HCEC 1CT (cell line): ENCODE measurements at regions not wholly inside any gene's neighbourhood (a gene's known extent, or its start where the extent isn't known, plus 50 kb on each side); places are given as distances from the start of the nearest gene placed in this dataset.
"Not testable (repeated sequence)": the region's sequence is repeated elsewhere in the genome, so short reads cannot be mapped to it uniquely, and the experiment has no call there.

ENCODE experiments used
- DNase-seq: peaks from one replicate; pipeline ENCODE4 v3.0.0-alpha.2; 2017

- no peak for DNase-seq
These were observed 158.6 kb downstream of the ZNF664 start for GRCh38 chr12:124131659-124132058.

DNA sequence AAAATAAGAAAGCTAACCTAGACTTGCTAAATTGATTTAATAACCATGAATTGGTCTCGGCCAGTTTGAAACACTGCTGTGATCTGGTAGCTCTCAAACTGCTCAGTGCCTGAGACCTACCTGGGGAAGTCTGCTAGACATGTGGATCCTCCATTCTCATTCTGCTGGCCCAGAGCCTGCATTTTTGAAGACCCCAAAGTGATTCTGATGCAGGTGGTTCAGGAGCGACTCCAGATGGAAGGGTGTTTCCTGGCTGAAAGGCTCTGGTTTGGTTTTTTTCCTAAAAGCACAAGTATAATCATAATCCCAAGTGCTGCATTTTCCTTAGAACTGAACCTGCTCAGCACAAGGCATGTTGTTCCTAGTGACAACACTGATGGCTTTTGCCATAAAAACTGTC, 159.5 kb downstream of the ZNF664 start:
- no peak for DNase-seq

DNA sequence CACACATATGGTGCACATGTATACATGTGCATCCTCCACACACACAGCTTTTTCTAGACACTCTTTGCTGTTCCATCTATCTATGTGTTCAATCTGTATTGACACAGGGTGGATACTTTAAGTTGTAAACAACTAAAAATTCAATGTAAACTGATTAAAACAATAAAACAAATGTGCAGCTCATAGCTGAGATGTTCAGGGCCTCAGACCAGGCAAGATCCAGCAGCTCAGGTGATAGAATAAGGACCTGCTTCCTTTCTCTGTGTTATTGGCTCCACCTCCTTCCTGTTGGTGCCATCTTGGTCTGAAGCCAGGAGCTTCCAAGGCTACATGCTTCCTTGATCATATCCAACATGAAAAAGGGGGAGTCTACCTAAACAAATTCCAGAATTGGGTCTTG, 158.1 kb upstream of the RFLNA start:
- DNase-seq: no peak

GRCh38 chr12:124140944-124141486, 153.9 kb upstream of the RFLNA start:
- DNase-seq: no peak

- not testable (repeated sequence) for DNase-seq
These were observed 153.3 kb upstream of the RFLNA start for GRCh38 chr12:124141611-124142010.

DNA sequence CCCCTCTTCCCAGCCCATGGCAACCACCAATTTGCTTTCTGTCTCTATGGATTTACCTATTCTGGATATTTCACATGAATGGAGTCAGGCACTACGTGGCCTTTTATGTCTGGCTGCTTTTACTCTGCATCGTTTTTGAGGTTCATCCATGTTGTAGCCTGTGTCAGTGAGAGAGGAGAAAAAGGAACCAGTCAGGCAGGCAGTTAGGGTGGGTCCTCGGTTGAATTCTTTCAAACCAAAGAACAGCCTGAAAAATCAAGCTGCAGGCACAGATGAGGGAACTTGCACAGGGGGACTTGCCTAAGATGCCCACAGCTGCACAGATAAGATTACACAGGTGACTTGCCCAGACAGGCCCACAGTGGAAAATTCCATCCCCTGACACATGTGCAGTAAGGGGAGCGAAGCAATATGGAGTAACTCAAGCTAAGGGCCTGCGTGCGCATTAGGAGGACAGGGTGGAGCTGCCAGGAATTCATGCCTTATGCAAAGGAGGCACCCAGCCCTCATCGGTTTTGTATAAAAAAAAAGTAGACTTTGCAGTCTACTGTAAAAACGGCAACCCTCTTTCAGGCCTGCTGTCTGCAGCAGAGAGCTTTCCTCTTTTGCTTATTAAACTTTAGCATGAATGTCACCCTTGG, 152.4 kb upstream of the RFLNA start:
- no peak for DNase-seq

- DNase-seq: no peak
These were observed 151.2 kb upstream of the RFLNA start for GRCh38 chr12:124143726-124144125.

DNA sequence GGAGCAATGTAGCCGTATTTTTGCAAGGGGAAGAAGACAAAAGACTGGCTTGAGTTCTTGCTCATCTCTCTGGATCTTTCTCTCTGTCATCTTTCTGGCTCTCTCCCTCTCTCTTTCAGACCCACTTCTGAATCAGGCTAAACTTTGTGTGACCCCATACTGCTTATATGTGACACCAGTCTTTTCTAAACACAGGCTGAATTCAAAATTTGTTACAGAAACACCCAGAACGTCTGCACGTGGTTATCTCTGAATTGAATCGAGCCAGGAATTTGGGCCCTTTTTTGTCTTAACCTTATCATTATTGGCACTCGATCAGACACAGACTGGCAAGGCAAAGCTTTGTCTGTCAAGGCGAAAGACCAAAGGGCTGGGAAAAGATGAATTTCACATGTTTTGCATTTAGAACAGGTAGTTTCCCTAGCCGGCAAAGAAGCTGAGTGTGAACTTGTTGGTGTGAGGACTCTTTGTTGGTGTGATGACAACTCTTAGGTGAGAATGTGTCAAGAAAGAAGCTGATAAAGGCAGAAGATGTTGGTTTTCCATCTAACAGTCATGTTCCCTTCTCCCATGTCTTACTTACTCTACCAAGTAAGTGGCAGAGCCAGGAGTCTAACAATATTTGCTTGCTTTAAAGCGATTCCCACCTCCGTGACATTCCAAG, 150.2 kb upstream of the RFLNA start:
- no peak for DNase-seq

DNA sequence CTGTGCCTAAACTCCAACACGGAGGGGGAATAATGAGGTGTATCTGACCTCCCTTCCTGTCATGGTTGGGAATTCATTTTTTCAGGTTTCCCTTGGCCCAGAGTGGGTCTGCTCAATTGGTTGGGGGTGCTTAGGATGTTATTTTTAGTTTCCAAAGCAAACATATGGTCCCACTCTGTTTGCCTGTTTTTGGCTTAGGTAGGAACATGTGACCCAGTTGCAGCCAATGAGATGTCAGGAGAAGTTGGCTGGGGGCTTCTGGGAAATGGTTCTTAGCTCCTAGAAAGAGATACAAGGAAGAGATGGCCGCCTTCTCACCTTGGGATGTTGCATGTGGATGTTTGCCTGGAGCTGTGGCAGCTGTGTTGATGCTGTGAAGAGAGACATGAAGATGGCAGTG, 147.9 kb upstream of the RFLNA start:
- DNase-seq: no peak

GRCh38 chr12:124147575-124147974, 147.3 kb upstream of the RFLNA start:
- no peak for DNase-seq

- no peak for DNase-seq
These were observed 146.2 kb upstream of the RFLNA start for GRCh38 chr12:124148481-124149273.

- no peak for DNase-seq
These were observed 145.6 kb upstream of the RFLNA start for GRCh38 chr12:124149287-124149686.

DNA sequence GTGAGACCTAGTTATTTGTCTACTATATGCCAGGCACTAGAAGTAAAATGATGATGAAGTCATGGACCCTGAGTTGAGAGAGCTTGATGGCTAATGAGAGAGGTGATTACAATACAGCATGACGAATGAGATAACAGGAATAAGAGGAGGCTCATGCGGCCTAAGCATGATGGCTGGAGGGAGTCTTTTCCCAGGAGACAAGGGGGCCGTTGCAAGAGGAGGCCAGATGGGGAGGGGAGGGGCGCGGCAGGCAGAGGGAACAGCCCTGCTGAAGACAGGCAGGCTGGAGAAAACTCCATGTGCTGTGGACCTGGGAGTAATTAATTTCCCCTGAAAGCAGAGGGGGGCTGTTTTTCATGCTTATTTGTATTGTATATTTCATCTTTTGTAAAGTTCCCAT, 144.7 kb upstream of the RFLNA start:
- DNase-seq: no peak

- no peak for DNase-seq
These were observed 143.3 kb upstream of the RFLNA start for GRCh38 chr12:124151583-124151982.

DNA sequence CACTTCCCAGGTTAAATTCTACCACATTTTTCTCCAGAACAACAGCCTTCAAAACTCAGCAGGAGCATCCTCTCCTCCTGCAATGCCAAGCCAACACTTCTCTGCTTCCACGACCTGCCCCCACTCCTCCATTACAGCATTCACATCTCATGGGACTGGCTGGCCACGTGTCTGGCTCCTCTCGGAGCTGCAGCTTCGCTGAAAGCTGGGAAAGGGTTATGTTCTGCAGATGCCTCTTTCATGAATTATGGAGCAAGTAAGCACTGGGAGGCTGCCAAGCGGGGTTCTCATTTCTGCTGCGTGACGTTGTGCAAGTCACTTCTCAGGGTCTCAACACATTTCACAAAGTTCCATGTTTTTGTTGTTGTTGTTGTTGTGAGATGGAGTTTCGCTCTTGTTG, 142.2 kb upstream of the RFLNA start:
- DNase-seq: no peak

DNA sequence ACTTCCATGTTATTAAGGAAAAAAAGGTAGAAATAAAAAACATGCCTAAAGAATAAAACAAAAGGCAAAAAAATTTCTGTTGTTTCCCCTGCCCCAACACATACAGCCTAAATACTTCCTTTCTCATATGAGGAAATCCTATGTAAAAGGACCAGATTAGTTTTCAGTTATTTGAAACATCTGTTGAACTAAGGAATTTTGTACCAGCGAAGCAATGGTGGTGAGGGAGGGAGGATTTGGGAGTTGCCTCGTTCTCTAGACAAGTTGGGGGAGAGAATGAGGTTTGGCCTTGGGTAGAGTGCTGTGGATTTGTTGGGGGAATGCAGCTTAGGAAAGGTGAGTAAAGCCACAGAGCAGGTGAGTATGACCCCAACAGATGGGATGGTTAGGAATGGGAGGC, 141.5 kb upstream of the RFLNA start:
- no peak for DNase-seq

- DNase-seq: no peak
These were observed 137.5 kb upstream of the RFLNA start for GRCh38 chr12:124157406-124157805.

DNA sequence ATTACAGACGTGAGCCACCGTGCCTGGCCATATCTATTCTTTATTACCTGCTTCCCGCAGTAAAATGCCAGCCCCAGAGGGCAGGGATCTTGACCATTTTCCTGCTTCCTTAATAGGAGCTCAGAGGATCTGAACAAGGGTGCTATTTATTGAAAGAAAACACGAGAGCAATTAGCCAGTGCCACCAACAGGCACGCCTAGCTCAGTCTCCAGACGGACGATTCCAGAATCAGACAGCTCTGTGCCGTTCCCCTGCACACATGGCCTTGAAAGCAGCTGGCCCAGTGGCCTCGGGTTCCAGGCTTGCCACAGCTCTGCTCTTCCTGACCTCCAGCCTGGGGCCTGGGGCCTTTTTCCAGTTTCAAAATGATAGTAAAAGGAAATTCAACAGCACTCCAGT, 135.2 kb upstream of the RFLNA start:
- DNase-seq: no peak

DNA sequence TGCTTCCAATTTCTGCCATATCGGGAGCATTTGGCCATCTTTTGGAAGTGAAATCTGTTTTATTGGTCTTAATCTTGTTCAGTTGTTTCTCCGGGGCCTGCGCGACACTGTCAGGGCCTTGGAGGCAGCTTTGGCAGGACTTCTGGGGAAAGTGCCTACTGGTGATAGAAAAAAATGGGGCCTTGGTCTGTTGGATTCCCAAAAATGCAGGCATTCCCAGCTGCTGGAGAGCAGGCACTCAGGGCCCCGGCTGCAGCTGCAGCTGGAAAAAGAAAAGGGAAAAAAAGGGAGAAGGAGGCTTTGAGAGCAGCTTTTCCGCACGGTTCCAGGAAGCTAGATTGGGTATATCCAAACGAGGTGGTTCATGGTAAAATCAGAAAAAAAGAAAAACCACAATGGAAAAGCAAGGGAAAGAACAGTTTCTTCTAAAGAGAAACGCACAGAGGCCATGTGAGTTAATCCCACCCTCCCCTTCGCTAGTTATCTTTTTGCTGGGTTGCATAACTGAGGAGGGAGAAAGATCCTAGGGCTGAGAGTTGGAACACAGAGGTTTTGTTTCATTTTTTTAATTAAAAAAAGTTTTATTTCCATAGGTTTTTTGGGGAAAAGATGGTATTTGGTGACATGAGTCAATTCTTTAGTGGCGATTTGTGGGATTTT, 134.7 kb upstream of the RFLNA start:
- no peak for DNase-seq

GRCh38 chr12:124161402-124161801, 133.5 kb upstream of the RFLNA start:
- DNase-seq: not testable (repeated sequence)

DNA sequence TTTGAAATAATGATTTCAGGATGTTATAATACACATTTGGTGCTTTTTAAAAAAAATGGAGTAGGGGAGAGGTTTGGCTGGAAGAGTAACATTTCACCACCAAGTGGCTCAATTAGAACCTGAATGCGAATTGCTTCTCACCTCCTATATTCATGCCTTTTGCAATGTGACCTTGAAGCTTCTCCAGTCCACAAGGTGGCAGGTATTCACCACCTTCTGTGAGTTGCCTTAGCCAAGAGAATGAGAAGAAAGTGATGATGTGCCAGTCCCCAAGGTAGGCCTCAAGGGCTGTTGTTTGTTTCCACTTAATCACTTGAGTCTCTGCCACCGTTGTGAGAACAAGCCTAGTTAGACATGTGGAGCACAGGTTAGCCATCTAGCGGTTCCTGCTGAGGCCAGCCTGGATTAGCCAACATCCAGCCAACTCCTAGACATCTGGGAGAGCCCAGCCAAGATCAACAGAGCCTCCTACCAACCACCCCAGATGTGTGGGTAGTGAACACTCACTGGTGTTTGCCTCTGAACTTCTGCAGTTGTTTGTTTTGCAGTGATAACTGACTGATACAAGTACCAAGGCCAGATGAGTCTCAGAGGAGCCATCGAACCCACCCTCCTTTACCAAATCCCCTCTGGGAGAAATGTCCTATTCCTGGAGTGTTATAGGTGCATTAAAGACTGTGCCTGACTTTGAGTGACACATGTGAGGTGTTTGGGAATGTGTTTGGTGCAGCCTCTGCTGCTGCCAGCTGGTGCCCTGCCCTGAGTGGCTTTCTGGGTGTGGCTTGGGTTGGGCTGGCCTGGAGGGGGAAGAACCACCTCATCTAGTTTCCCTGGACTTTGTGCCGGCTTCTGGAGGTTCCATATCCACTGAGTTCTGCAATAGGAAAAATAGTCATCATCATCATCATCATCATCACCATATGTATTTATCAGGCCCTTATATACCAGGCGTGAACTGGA, 132.5 kb upstream of the RFLNA start:
- no peak for DNase-seq

- DNase-seq: no peak
These were observed 129.2 kb upstream of the RFLNA start for GRCh38 chr12:124165695-124166094.
